ENCODE measurements at regions not wholly inside any gene's neighbourhood (a gene's known extent, or its start where the extent isn't known, plus 50 kb on each side); places are given as distances from the start of the nearest gene placed in this dataset.

DNA sequence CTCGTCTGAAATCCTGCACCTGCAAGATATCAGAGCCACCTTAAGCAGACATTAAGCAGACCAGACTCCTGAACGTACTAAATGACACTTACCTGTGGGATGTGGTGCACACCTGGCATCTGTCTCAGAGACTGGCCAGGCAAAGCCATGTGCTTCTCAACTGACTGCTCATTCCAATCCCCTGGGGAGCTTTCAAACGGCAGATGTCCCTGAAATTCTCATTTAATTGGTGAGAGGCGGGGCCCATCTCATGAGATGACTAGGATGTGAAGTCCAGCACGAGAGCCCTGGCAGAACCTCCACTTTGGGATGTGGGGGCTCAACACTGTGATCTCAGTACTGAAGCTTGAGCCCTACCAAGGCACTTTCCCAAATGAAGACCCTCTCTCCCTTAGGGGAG is 84.9 kb upstream of the HMGXB4 start:
- TF ChIP-seq CTCF (IDR thresholded peaks at IDR 0.05; ENCODE audit: low read depth, low read length), result no peak
- TF ChIP-seq POLR2A (IDR thresholded peaks at IDR 0.05; ENCODE audit: extremely low read depth, insufficient read length), result no peak
- TF ChIP-seq, protein P1, sequence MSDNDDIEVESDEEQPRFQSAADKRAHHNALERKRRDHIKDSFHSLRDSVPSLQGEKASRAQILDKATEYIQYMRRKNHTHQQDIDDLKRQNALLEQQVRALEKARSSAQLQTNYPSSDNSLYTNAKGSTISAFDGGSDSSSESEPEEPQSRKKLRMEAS (IDR thresholded peaks at IDR 0.05; ENCODE audit: low read depth, low read length), result no peak

Measured in NB4 (cell line).